Ascending aorta (tissue), 2 donors: ENCODE measurements at regions not wholly inside any gene's neighbourhood (a gene's known extent, or its start where the extent isn't known, plus 50 kb on each side); places are given as distances from the start of the nearest gene placed in this dataset.

Experiments used
- DNase-seq, 2 donors: peaks; one replicate each; pipeline ENCODE4 v3.0.0-alpha.2; 2019; ENCODE audit warnings: low spot score in 2 of 2
- H3K27ac ChIP-seq, 2 donors: fragments of 200-600 bp; sonication (generic); one replicate each; pipeline ENCODE4 v1.5.1; 2016 to 2017; ENCODE audit warnings: mild to moderate bottlenecking in 1 of 2
- H3K27me3 ChIP-seq: fragments of 200-600 bp; sonication (generic); one replicate; pipeline ENCODE4 v1.5.1; 2017
- H3K36me3 ChIP-seq, 2 donors: fragments of 200-600 bp; sonication (generic); one replicate each; pipeline ENCODE4 v1.5.1; 2016
- H3K4me1 ChIP-seq, 2 donors: fragments of 200-600 bp; sonication (generic); one replicate each; pipeline ENCODE4 v1.5.1; 2016 to 2017; ENCODE audit warnings: mild to moderate bottlenecking in 1 of 2
- H3K4me3 ChIP-seq, 2 donors: fragments of 200-600 bp; sonication (generic); one replicate each; pipeline ENCODE4 v1.5.1; 2016 to 2017; ENCODE audit warnings: mild to moderate bottlenecking in 1 of 2
- H3K9me3 ChIP-seq, 2 donors: fragments of 200-600 bp; sonication (generic); one replicate each; pipeline ENCODE4 v1.5.1; 2016
- intact Hi-C: fragments of 100-400 bp; cut with DNase I; formaldehyde crosslinking; loops from one replicate; pipeline ENCODE4 v1.15.1; 2023
- TF ChIP-seq, protein P1 (sequence below), 3 experiments: fragments of 200-600 bp in 2 of 3; fragments of 450-650 bp in 1 of 3; sonication (generic) in 2 of 3; IDR thresholded peaks; one replicate each; pipeline ENCODE4 v1.5.1; 2016 to 2019; ENCODE audit warnings: antibody characterized with exemption in 3 of 3, mild to moderate bottlenecking in 1 of 3, moderate library complexity in 1 of 3

DNA sequence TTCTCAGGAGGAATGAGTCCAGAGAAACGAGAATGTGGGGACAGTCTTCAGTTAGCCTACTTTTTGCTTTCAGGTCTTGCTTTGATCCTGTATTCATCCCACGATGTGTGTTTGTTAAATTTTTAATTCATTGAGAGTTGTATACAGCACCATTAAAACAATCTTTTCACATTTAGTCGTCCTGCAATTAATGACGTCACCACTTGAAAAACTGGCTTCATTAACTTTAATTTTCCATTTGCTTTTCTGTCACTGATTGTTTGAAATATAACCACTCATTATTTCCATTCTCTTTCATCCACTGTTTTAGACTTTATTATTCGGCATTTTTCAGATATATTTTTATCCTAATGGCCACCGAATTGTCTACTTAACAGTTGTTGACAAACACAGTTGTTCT is 146.9 kb downstream of the TFEC start:
- TF ChIP-seq, protein P1, sequence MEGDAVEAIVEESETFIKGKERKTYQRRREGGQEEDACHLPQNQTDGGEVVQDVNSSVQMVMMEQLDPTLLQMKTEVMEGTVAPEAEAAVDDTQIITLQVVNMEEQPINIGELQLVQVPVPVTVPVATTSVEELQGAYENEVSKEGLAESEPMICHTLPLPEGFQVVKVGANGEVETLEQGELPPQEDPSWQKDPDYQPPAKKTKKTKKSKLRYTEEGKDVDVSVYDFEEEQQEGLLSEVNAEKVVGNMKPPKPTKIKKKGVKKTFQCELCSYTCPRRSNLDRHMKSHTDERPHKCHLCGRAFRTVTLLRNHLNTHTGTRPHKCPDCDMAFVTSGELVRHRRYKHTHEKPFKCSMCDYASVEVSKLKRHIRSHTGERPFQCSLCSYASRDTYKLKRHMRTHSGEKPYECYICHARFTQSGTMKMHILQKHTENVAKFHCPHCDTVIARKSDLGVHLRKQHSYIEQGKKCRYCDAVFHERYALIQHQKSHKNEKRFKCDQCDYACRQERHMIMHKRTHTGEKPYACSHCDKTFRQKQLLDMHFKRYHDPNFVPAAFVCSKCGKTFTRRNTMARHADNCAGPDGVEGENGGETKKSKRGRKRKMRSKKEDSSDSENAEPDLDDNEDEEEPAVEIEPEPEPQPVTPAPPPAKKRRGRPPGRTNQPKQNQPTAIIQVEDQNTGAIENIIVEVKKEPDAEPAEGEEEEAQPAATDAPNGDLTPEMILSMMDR (IDR thresholded peaks at IDR 0.05) = no peak
- Histone ChIP-seq H3K4me3 (no peak overlapping the region), H3K4me1 (no peaks in the 10 kb centered on the region), H3K36me3 (no peaks in the 10 kb centered on the region), H3K9me3 (no peaks in the 10 kb centered on the region), H3K27me3 (no peaks in the 10 kb centered on the region), H3K27ac (no peak overlapping the region)
- DNase-seq = no peak
- intact Hi-C loops = no loop called here

DNA sequence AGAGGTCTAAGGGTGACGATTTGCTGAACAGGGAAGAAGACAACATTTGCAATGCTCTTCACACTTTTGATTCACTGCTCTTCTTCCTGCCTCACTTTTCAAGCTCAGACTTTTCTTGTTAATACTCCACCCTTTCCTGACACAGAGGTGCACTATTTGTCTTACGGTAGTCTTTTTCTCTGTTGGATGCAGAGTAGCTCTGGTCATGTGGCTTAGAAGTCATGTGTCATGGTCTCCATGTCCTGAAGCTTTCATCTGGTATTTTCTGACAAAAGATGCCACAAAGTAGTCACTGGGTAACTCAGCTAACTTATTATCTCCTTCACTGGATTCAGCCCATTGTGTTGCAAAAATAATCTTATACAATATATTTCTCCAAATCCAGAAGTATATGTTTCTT is 149.1 kb downstream of the TFEC start:
- Histone ChIP-seq H3K4me1 (no peaks in the 10 kb centered on the region), H3K27ac (no peak overlapping the region), H3K4me3 (no peak overlapping the region), H3K36me3 (no peaks in the 10 kb centered on the region), H3K9me3 (no peaks in the 10 kb centered on the region), H3K27me3 (no peaks in the 10 kb centered on the region)
- no peak for DNase-seq
- TF ChIP-seq, protein P1 (IDR thresholded peaks at IDR 0.05) = no peak
- intact Hi-C loops = no loop called here

DNA sequence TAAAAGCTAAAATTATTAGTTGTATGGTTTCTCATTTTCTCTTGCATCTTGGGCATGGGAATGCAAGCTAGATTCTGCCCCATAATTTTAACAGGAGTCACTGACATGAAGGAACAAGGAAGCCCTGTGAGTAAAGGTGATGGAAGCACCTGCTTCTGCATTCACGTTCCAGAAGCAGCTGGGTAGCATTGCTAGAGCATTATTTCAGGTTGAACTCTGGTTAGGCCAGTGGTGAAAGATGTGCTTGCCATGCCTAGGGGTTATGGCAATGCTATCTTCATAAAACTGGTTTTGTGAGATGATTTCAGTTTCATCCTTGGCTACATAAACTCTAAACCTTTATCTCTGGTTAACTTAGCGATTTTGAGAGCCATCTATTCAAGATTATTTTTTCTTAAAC is 151.4 kb downstream of the TFEC start:
- Histone ChIP-seq H3K36me3 (no peaks in the 10 kb centered on the region), H3K9me3 (no peaks in the 10 kb centered on the region), H3K27me3 (no peaks in the 10 kb centered on the region), H3K27ac (no peak overlapping the region), H3K4me1 (no peaks in the 10 kb centered on the region), H3K4me3 (no peak overlapping the region)
- intact Hi-C loops = no loop called here
- TF ChIP-seq, protein P1 (IDR thresholded peaks at IDR 0.05) = no peak
- DNase-seq = no peak

DNA sequence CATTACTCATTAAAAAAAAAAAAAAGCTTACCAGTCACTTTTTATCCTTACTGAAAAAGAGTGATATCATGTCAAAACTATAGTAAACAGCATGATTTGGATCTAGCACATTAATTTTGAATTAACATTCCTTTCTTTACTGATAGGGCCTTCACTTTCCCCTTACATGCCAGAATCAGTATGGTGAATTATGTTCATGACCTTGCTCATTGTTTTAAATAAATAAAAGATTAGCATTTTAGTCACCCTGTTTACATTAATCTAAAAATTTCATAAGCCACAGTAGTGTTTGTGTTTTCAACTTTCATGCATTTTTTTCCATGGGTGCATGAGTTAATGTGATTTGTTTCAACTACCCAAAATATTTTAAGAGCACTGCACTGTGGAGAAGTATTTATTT is 160.8 kb downstream of the TFEC start:
- intact Hi-C loops = no loop called here
- Histone ChIP-seq H3K27me3 (no peaks in the 10 kb centered on the region), H3K4me3 (no peak overlapping the region), H3K4me1 (no peaks in the 10 kb centered on the region), H3K9me3 (no peaks in the 10 kb centered on the region), H3K36me3 (no peaks in the 10 kb centered on the region), H3K27ac (no peak overlapping the region)
- DNase-seq = no peak
- TF ChIP-seq, protein P1 (IDR thresholded peaks at IDR 0.05) = no peak

DNA sequence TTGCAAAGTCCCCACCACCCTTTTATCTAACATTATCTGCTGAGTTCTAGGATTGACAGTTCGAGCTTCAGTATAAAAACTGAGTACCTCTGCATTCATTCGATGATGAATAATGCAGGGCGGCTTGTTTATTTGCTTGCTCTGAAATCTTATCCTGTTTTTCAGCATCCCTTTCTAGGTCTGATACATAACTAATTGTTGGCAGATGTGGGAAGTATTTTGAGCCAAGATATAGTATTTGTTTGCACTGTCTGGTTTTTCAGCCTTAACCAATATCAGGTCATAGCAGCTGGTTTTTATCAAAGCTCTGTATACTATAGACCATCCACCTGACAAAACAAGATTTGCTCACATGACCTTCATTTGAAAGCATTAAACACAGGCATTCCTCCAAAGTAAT is 161.4 kb downstream of the TFEC start:
- intact Hi-C loops = no loop called here
- Histone ChIP-seq H3K27me3 (no peaks in the 10 kb centered on the region), H3K4me3 (no peak overlapping the region), H3K36me3 (no peaks in the 10 kb centered on the region), H3K4me1 (no peaks in the 10 kb centered on the region), H3K9me3 (no peaks in the 10 kb centered on the region), H3K27ac (no peak overlapping the region)
- DNase-seq = no peak
- TF ChIP-seq, protein P1 (IDR thresholded peaks at IDR 0.05) = no peak

DNA sequence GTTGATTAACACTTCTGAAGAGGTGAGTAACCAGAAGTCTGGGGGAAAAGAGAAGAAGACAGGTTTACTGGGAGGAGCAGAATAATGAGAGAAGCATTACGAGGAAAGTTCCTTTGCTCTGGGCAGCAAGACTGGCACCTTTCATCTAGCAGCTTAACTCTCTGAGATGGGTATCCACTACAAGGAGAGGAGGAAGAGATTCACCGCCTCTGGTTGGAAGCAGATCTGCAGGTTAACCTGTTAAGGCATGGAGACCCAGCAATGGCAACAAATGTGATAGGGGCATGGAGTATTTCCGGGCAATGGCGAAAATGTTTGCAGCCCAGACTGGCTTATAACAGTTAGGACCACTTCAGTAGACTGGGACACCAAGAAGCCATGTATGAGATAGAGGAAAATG is 162.2 kb downstream of the TFEC start:
- no peaks in the 10 kb centered on the region for H3K9me3 ChIP-seq
- no peak overlapping the region for H3K4me3 ChIP-seq
- H3K27me3 ChIP-seq = no peaks in the 10 kb centered on the region
- no peak for DNase-seq
- H3K4me1 ChIP-seq = no peaks in the 10 kb centered on the region
- H3K36me3 ChIP-seq = no peaks in the 10 kb centered on the region
- H3K27ac ChIP-seq = no peak overlapping the region
- intact Hi-C loops = no loop called here
- TF ChIP-seq, protein P1 (IDR thresholded peaks at IDR 0.05) = no peak
